GM12872 (cell line): ENCODE measurements at regions not wholly inside any gene's neighbourhood (a gene's known extent, or its start where the extent isn't known, plus 50 kb on each side); places are given as distances from the start of the nearest gene placed in this dataset.

Source experiments
- TF ChIP-seq, protein P1 (sequence below): IDR thresholded peaks from 3 replicates; pipeline ENCODE4 v1.5.1; 2011; ENCODE audit warnings: low read depth, mild to moderate bottlenecking, low read length, moderate library complexity; ENCODE audit not compliant: insufficient read depth

DNA sequence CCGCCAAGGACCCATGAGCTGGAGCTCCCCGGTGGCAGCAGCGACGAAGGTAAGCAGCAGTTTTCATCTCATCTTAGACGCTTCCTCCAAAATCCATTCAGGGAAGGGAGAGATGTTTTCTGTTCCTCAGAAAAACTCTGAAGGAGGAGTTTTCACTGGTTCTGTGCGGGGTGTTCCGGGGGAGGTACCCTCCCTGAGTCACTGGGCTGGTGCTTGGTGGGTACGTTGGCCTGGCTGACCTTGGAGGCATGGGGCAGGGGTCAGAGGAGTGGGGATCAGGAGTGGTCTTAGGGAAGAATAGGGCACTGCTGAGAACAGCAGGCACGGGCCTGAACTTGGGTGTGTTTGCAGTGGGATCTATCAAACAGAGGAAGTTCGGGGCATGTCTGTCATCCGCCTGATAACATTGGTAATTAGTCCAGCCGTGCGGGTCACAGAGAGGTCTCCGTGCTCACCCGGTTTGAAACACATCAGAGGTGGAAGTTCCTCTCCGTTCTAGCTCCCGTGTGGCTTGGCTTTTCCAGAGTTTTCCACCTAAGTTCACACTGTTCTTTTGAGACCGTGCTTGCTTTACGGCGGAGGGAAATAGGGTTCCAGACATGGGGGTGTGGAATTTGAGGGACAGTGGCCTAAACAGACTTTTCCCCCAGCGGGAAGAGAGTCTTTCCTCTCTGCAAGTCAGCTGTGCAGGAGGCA, 59.6 kb upstream of the CIBAR2 start:
- TF ChIP-seq, protein P1, sequence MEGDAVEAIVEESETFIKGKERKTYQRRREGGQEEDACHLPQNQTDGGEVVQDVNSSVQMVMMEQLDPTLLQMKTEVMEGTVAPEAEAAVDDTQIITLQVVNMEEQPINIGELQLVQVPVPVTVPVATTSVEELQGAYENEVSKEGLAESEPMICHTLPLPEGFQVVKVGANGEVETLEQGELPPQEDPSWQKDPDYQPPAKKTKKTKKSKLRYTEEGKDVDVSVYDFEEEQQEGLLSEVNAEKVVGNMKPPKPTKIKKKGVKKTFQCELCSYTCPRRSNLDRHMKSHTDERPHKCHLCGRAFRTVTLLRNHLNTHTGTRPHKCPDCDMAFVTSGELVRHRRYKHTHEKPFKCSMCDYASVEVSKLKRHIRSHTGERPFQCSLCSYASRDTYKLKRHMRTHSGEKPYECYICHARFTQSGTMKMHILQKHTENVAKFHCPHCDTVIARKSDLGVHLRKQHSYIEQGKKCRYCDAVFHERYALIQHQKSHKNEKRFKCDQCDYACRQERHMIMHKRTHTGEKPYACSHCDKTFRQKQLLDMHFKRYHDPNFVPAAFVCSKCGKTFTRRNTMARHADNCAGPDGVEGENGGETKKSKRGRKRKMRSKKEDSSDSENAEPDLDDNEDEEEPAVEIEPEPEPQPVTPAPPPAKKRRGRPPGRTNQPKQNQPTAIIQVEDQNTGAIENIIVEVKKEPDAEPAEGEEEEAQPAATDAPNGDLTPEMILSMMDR, result no peak

DNA sequence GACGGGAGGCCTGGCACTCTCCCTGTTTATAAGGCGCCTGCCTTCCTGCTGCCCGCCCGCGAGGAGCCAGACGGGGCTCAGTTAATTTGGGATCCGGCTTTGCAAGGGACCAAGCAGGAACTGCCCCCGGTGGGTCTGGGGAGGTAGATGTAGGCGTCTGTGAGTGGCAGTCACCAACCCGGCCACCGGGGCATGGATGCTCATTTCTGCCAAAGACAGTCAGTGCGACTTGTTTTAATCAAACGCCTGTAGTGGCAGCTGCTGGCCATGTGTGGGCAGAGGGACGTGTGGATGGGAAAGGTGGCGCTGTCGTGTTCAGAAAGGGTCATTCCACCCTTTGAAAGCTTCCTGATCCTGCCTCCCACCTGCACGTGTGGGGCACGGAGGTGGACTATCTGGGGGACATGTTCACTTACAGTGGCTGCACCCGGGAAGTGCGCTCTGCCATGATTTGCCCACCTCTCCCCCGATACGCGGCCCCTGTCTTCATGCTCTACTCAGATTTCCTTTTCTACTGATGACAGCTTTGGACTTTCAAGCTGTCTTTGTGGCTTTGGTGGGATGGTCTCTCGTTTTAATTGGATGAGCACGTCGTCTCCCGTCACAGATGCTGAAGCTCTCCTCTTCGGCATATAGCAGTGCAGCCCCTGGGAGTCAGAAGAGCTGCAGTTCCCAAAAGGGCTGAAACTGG, 60.3 kb upstream of the CIBAR2 start:
- TF ChIP-seq, protein P1, result peak; percentile 10; the same call in 1 of the 3 replicates

DNA sequence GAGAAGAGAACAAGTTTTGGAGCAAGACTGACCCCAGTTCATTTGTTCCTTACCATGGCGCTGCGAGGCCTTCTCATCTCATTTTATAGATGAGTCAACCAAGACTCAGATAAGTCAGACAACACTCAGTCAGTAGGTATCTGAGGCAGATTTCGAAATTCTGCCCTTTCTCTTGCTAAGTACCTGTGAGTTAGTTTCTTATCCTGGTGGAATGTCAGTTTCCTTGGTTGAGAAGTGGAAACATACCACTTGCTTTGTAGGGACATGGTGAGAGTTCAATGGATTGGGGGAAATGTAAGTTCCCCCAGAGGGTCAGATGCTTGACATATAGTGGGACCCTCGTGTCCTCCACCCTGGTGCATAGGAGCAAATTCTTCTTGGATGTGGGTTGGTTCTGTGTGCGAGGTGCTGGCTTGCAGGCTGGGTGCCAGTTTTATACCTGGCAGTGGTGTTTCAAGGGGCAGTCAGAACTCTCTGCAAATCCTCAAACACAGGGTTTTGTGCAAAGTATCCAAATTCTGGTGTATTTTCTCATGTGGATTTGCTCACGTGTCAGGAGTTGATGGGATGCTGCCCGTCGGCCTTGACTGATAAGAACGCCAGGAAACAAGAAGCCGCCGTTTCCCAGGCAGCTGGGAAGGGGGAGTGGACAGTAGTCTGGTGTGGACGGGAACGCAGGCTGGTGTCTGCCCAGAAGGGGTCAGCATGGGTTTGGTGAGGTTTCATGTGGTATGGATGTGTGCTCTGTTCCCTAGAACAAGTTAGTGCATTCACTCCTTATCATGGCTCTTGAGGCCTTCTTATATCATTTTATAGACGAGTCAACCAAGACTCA, 61.1 kb upstream of the CIBAR2 start:
- TF ChIP-seq, protein P1, result no peak

DNA sequence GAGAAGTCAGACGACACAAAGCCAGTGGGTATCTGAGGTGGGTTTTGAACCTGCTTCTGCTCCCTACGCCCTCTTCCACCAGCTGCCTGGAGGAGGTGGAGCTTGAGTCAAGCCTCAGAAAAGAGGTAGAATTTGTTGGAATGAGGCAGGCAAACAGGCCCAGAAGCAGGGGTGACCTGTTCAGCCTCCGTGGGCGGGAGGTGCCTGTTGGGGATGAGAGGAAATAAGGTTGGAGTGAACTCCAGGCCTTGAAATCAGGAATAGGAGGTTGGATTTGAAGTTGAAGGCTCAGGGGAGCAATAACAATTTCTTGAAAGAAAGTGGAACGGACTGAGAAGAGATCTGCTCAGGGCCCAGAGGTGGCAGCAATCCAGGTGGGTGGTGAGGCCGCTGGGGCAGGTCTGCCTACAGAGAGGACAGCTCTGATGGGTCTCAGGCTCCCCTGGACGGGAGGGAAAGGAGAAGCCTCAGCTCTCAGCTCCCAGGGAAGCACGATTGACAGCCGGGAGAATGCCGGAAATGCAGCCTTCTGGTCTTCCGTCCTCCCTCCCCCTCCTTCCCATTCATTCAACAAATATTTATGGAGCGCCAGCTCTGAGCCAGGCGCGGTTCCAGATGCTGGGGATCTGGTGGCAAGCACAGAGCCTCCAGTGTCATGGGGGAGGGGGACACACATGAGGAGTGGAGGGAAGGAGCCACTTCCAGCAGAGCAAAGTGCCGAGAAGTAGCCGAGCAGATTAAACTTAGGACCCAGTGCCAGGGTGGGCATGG, 61.9 kb upstream of the CIBAR2 start:
- TF ChIP-seq, protein P1, result no peak

DNA sequence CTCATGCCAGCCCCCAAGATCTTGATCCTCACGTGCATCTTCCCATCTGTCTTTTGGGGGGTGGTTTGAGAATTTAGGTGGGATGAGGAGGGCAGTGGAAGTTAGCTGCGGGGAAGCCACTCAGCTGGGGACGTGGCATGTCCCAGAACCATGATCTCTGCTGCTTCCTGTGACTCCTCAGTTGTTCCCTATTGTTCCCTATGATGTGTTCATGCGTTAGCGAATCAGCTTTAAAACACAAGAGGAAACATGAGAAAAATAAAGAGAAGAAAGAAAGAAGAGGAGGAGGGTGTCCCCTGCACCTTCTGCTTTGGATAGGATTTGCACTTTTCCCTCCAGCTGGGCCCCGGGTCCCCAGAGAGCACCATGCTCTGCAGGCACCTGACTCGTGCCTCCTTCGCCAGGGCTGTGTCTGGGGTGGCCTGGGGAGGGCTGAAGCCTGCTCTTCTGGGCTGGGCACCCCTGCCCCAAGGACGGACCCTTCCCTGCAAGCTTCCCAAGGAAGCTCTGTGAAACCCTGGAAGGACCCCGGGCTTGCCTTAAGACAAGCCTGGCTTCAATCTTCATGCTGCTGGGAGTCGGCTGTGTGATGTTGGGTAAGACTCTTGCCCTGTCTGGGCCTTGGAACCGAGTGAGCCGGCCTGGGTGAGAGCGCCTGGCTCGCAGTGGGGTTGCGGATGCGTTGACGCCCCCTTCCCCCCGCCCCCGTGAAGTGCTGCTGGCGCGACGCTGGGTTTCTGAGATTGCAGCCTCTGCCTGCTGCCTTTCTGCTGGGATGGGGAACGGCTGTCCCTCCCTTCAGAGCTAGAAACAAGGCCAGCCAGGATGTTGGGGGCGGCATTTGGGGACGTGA, 62.8 kb upstream of the CIBAR2 start:
- TF ChIP-seq, protein P1, result no peak

DNA sequence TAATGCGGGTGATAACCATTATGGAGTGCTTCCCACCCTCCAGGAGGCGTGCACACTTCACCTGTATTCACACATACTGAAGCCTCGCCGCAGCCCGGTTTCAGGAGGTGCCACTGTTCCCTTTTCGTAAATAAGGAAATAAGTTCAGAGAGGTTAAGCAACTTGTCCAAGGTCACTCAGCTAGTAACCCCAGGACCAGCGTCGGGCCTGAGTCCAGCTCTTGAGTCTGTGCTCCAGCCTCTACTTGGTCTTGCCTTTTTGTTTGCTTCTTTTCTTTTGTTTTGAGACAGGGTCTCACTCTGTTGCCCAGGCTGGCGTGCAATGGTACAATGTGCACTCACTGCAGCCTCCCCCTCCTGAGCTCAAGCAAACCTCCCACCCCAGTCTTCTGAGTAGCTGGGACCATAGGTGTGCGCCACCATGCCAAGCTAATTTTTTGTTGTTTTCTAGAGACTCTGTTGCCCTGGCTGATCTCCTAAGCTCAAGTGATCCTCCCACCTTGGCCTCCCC, 63.5 kb upstream of the CIBAR2 start:
- TF ChIP-seq, protein P1, result no peak
